ENCODE measurements at regions not wholly inside any gene's neighbourhood (a gene's known extent, or its start where the extent isn't known, plus 50 kb on each side); places are given as distances from the start of the nearest gene placed in this dataset.

- no peak for TF ChIP-seq MITF (IDR thresholded peaks at IDR 0.05)
Measured at GRCh38 chr6:168192195-168192900, 113.3 kb upstream of the FRMD1 start (continued).

GRCh38 chr6:168190646-168191443 is 111.8 kb upstream of the FRMD1 start:
- POLR2A ChIA-PET: interaction anchor here (0.8 to 1.2 kb wide), 2 partner anchors 142 to 350 kb away, joined by 3 read pairs; no protein-coding TSS in a partner anchor
- CTCF ChIA-PET (ENCODE audit: low intra/inter-chr PET ratio): no interaction called here
- H3K4me2 ChIP-seq (ENCODE audit: insufficient read depth, low read length): no peak overlapping the region
- no peaks in the 10 kb centered on the region for H3K9me1 ChIP-seq (ENCODE audit: control insufficient read depth, insufficient read depth, low read length)
- no TSS peak for BruUV-seq (replicated peaks)
- H3K27me3 ChIP-seq (ENCODE audit: control insufficient read depth in 2 of 2, insufficient read depth in 2 of 2, low read length in 2 of 2): peaks cover 48 to 70% of the 10 kb centered on the region in 2 experiments
- in situ Hi-C loops (cut with MboI) (no loop called here), intact Hi-C loops (cut with micrococcal nuclease) (loop anchor here (10.0 kb wide), 1 partner anchor 694 kb away; no protein-coding TSS in a partner anchor)
- FAIRE-seq (no peak), DNase-seq (ENCODE audit: extremely low read depth in 1 of 4, low spot score in 3 of 4) (no peak), ATAC-seq (no peak)
- no peak for TF ChIP-seq RB1 (IDR thresholded peaks at IDR 0.05; ENCODE audit: low read depth)
- no peak for TF ChIP-seq PURB (CRISPR knock-in tag; IDR thresholded peaks at IDR 0.05; ENCODE audit: low read depth)
- TF ChIP-seq HDAC8 (tag; IDR thresholded peaks at IDR 0.05): no peak
- no peak for TF ChIP-seq ZNF324 (CRISPR knock-in tag; IDR thresholded peaks at IDR 0.05)
- TF ChIP-seq PHF21A (IDR thresholded peaks at IDR 0.05; ENCODE audit: borderline replicate concordance, low read depth): no peak
- no peak for TF ChIP-seq FOXO4 (CRISPR knock-in tag; IDR thresholded peaks at IDR 0.05)
- TF ChIP-seq CTCF (IDR thresholded peaks at IDR 0.05 in 2 of 3, conservative IDR thresholded peaks at IDR 0.05 in 1 of 3; ENCODE audit: insufficient read depth in 2 of 3, low read depth in 1 of 3, low read length in 3 of 3): no peak
- no peak for TF ChIP-seq HDAC3 (IDR thresholded peaks at IDR 0.05; ENCODE audit: borderline replicate concordance, partially characterized antibody)
- TF ChIP-seq ZFP1 (CRISPR knock-in tag; IDR thresholded peaks at IDR 0.05): no peak
- H3K27ac ChIP-seq (ENCODE audit: extremely low read depth, low read depth, low read length): no peak overlapping the region
- H3K9me3 ChIP-seq (replicated peaks; ENCODE audit: control insufficient read depth, insufficient read depth, low read depth, low read length): no peaks in the 10 kb centered on the region
- H3K4me3 ChIP-seq: no peak overlapping the region
- no peak overlapping the region for H2AFZ ChIP-seq (ENCODE audit: low read depth, low read length)
- WGBS (ENCODE audit: insufficient coverage, low coverage, missing lambda C conversion rate): 1% methylated on average over 22 of the region's 22 CpGs
- H3K9ac ChIP-seq (ENCODE audit: insufficient read depth in 1 of 2, low read depth in 2 of 2, low read length in 2 of 2): no peak overlapping the region
- no peaks in the 10 kb centered on the region for H3K36me3 ChIP-seq (ENCODE audit: control insufficient read depth, insufficient read depth, low read length)
- H4K20me1 ChIP-seq (replicated peaks; ENCODE audit: control insufficient read depth, insufficient read depth, low read length): peaks cover 14% of the 10 kb centered on the region
- H3K79me2 ChIP-seq (ENCODE audit: control insufficient read depth, insufficient read depth, low read length): no peaks in the 10 kb centered on the region
- peaks cover 0 to 7% of the 10 kb centered on the region in 2 experiments; a peak in 1 of 5 replicates for H3K4me1 ChIP-seq (replicated peaks in 1 of 2; ENCODE audit: control insufficient read depth in 2 of 2, insufficient read depth in 2 of 2, low read length in 2 of 2)
